IMR-90 (cell line): ENCODE measurements at regions not wholly inside any gene's neighbourhood (a gene's known extent, or its start where the extent isn't known, plus 50 kb on each side); places are given as distances from the start of the nearest gene placed in this dataset.

Experiments used
- ATAC-seq: fragments of 200-7000 bp; cut with Tn5 transposase; 2 replicates; pipeline ENCODE4 v1.9.1; 2020; ENCODE audit warnings: low read depth, mild to moderate bottlenecking, moderate library complexity
- BruUV-seq: library from RNA; stranded (reverse); fragments of 400-500 nt; replicated peaks from 2 replicates; lab custom pipeline; 2021; lab: Mats Ljungman, UMichigan
- CTCF ChIA-PET: fragments of 300-600 bp; formaldehyde crosslinking; extraction: SDS; loops from one replicate; lab custom pipeline; 2021; ENCODE audit warnings: antibody characterized with exemption; lab: Yijun Ruan, JAX
- POLR2A ChIA-PET: fragments of 300-600 bp; sonication (Branson Sonifier 250); formaldehyde crosslinking; loops from one replicate; lab custom pipeline; 2022; ENCODE audit warnings: antibody characterized with exemption; ENCODE audit not compliant: unreplicated experiment; lab: Charles Lee
- DNase-seq: peaks from one replicate; pipeline ENCODE4 v3.0.0; 2013
- H2AFZ ChIP-seq: replicated peaks from 2 replicates; pipeline ENCODE3; 2013; ENCODE audit warnings: low read length, mild to moderate bottlenecking; ENCODE audit not compliant: poor library complexity
- H2AK5ac ChIP-seq: 2 replicates; pipeline ENCODE4 v1.6.1; 2013; ENCODE audit warnings: low read depth, low read length, inconsistent platforms
- H2AK9ac ChIP-seq: replicated peaks from 2 replicates; pipeline ENCODE3; 2013; ENCODE audit warnings: mild to moderate bottlenecking, low read depth, low read length, moderate library complexity; ENCODE audit not compliant: poor library complexity
- H2BK120ac ChIP-seq: 2 replicates; pipeline ENCODE4 v1.6.1; 2013; ENCODE audit warnings: low read depth, low read length, inconsistent platforms
- H2BK15ac ChIP-seq: 3 replicates; pipeline ENCODE4 v1.6.1; 2013; ENCODE audit warnings: low read depth, low read length, inconsistent platforms
- H2BK20ac ChIP-seq: 2 replicates; pipeline ENCODE4 v1.6.1; 2013; ENCODE audit warnings: low read depth, mild to moderate bottlenecking, inconsistent platforms, low read length, moderate library complexity
- H2BK5ac ChIP-seq: 2 replicates; pipeline ENCODE4 v1.6.1; 2013; ENCODE audit warnings: mild to moderate bottlenecking, low read depth, low read length, inconsistent platforms; ENCODE audit not compliant: poor library complexity, severe bottlenecking
- H3K14ac ChIP-seq: replicated peaks from 2 replicates; pipeline ENCODE4 v1.6.1; 2013; ENCODE audit warnings: low read depth, low read length, inconsistent platforms
- H3K18ac ChIP-seq: 2 replicates; pipeline ENCODE4 v1.6.1; 2013; ENCODE audit warnings: low read depth, low read length, control low read depth
- H3K23ac ChIP-seq: 2 replicates; pipeline ENCODE4 v1.6.1; 2013; ENCODE audit warnings: low read depth, low read length, inconsistent platforms
- H3K27ac ChIP-seq: 2 replicates; pipeline ENCODE4 v1.5.1; 2013; ENCODE audit warnings: mild to moderate bottlenecking, control low read depth, low read length; ENCODE audit not compliant: insufficient read depth
- H3K27me3 ChIP-seq: 2 replicates; pipeline ENCODE4 v1.6.1; 2013; ENCODE audit warnings: low read length; ENCODE audit not compliant: control insufficient read depth, insufficient read depth
- H3K36me3 ChIP-seq: 2 replicates; pipeline ENCODE4 v1.6.1; 2013; ENCODE audit warnings: low read length, mixed read lengths; ENCODE audit not compliant: control insufficient read depth, insufficient read depth
- H3K4ac ChIP-seq: 2 replicates; pipeline ENCODE4 v1.6.1; 2013; ENCODE audit warnings: low read depth, low read length, inconsistent platforms
- H3K4me1 ChIP-seq: 2 replicates; pipeline ENCODE4 v1.6.1; 2013; ENCODE audit warnings: low read length, mixed read lengths; ENCODE audit not compliant: control insufficient read depth, insufficient read depth
- H3K4me2 ChIP-seq: 2 replicates; pipeline ENCODE4 v1.6.1; 2013; ENCODE audit warnings: low read depth, mild to moderate bottlenecking, control low read depth, low read length, moderate library complexity
- H3K4me3 ChIP-seq: 2 replicates; pipeline ENCODE4 v1.5.1; 2013; ENCODE audit warnings: low read depth, mild to moderate bottlenecking, control low read depth, low read length, moderate library complexity; ENCODE audit not compliant: insufficient read depth
- H3K56ac ChIP-seq: 2 replicates; pipeline ENCODE4 v1.6.1; 2013; ENCODE audit warnings: low read length, inconsistent platforms; ENCODE audit not compliant: insufficient read depth; ENCODE audit errors: extremely low read depth
- H3K79me1 ChIP-seq, 2 experiments: 2 replicates each; pipeline ENCODE4 v1.6.1; 2013; ENCODE audit warnings: low read length in 2 of 2, inconsistent platforms in 1 of 2, low read depth in 1 of 2
- H3K9ac ChIP-seq: 2 replicates; pipeline ENCODE4 v1.6.1; 2013; ENCODE audit warnings: low read depth, low read length, control low read depth
- H3K9me1 ChIP-seq: 2 replicates; pipeline ENCODE4 v1.6.1; 2013; ENCODE audit warnings: low read length, inconsistent platforms; ENCODE audit not compliant: insufficient read depth
- H3K9me3 ChIP-seq: 2 replicates; pipeline ENCODE4 v1.6.1; 2013; ENCODE audit warnings: low read length; ENCODE audit not compliant: control insufficient read depth, insufficient read depth
- H4K20me1 ChIP-seq: 2 replicates; pipeline ENCODE4 v1.6.1; 2013; ENCODE audit warnings: low read length, inconsistent platforms; ENCODE audit not compliant: insufficient read depth
- H4K5ac ChIP-seq: 2 replicates; pipeline ENCODE4 v1.6.1; 2013; ENCODE audit warnings: mild to moderate bottlenecking, low read depth, low read length, control low read depth
- H4K8ac ChIP-seq, 2 experiments: 2 replicates each; pipeline ENCODE4 v1.6.1; 2013; ENCODE audit warnings: low read depth in 2 of 2, low read length in 2 of 2, control low read depth in 1 of 2, inconsistent platforms in 1 of 2
- H4K91ac ChIP-seq: 2 replicates; pipeline ENCODE4 v1.6.1; 2013; ENCODE audit warnings: low read depth, low read length, inconsistent platforms; ENCODE audit not compliant: insufficient read depth
- BHLHE40 ChIP-seq: fragments of 150-350 bp; IDR thresholded peaks from 2 replicates; pipeline ENCODE4 v1.6.1; 2016; ENCODE audit warnings: mild to moderate bottlenecking, low read depth, low read length
- CEBPB ChIP-seq: IDR thresholded peaks from 2 replicates; pipeline ENCODE4 v1.6.1; 2012; ENCODE audit warnings: low read depth, low read length, improper control_type of control experiment
- CHD1 ChIP-seq: IDR thresholded peaks from 2 replicates; pipeline ENCODE4 v1.6.1; 2012; ENCODE audit warnings: low read depth, low read length, improper control_type of control experiment
- CTCF ChIP-seq: conservative IDR thresholded peaks from 2 replicates; pipeline ENCODE4 v1.5.1; 2012; ENCODE audit warnings: mild to moderate bottlenecking, low read depth, low read length, improper control_type of control experiment
- ELK1 ChIP-seq: fragments of 150-350 bp; IDR thresholded peaks from 2 replicates; pipeline ENCODE4 v1.6.1; 2016; ENCODE audit warnings: low read depth, mild to moderate bottlenecking, low read length, moderate library complexity, borderline replicate concordance
- FOS ChIP-seq: fragments of 150-350 bp; IDR thresholded peaks from 2 replicates; pipeline ENCODE4 v1.6.1; 2016; ENCODE audit warnings: low read depth, low read length
- MAFK ChIP-seq: IDR thresholded peaks from 2 replicates; pipeline ENCODE4 v1.6.1; 2012; ENCODE audit warnings: low read depth, low read length, improper control_type of control experiment
- MAZ ChIP-seq: IDR thresholded peaks from 2 replicates; pipeline ENCODE4 v1.6.1; 2012; ENCODE audit warnings: low read depth, mild to moderate bottlenecking, low read length, improper control_type of control experiment, moderate library complexity, borderline replicate concordance
- NFE2L2 ChIP-seq: fragments of 150-350 bp; IDR thresholded peaks from 2 replicates; pipeline ENCODE4 v1.6.1; 2016; ENCODE audit warnings: low read depth, mild to moderate bottlenecking, low read length
- POLR2A ChIP-seq: IDR thresholded peaks from 2 replicates; pipeline ENCODE4 v1.6.1; 2012; ENCODE audit warnings: mild to moderate bottlenecking, low read depth, low read length
- RAD21 ChIP-seq: IDR thresholded peaks from 2 replicates; pipeline ENCODE4 v1.6.1; 2012; ENCODE audit warnings: low read length, improper control_type of control experiment
- SMC3 ChIP-seq: fragments of 150-350 bp; IDR thresholded peaks from 2 replicates; pipeline ENCODE4 v1.6.1; 2016; ENCODE audit warnings: low read depth, mild to moderate bottlenecking, antibody characterized with exemption, low read length, moderate library complexity
- WGBS, 2 experiments: methylation state at CpG; one replicate each; pipeline versions ENCODE4 v1.1.5 to v1.1.7; 2013; ENCODE audit warnings: missing lambda C conversion rate in 2 of 2; ENCODE audit not compliant: insufficient read length in 1 of 2; ENCODE audit errors: extremely low coverage in 2 of 2; 5-methylcytosine and 5-hydroxymethylcytosine counted together
- dilution Hi-C: fragments of 300-500 bp; cut with HindIII; formaldehyde crosslinking; loops from one replicate; pipeline ENCODE4 v1.14.3; 2018; ENCODE audit warnings: low sequenced_read_pairs; ENCODE audit not compliant: unreplicated experiment
- in situ Hi-C: fragments of 300-500 bp; cut with MboI; formaldehyde crosslinking; loops from 3 replicates; pipeline ENCODE4 v1.14.3; 2019; ENCODE audit warnings: low sequenced_read_pairs, inconsistent platforms, mixed read lengths
- intact Hi-C: fragments of 100-400 bp; cut with micrococcal nuclease; formaldehyde crosslinking; loops from 2 replicates; pipeline ENCODE4 v1.10.0; 2022

DNA sequence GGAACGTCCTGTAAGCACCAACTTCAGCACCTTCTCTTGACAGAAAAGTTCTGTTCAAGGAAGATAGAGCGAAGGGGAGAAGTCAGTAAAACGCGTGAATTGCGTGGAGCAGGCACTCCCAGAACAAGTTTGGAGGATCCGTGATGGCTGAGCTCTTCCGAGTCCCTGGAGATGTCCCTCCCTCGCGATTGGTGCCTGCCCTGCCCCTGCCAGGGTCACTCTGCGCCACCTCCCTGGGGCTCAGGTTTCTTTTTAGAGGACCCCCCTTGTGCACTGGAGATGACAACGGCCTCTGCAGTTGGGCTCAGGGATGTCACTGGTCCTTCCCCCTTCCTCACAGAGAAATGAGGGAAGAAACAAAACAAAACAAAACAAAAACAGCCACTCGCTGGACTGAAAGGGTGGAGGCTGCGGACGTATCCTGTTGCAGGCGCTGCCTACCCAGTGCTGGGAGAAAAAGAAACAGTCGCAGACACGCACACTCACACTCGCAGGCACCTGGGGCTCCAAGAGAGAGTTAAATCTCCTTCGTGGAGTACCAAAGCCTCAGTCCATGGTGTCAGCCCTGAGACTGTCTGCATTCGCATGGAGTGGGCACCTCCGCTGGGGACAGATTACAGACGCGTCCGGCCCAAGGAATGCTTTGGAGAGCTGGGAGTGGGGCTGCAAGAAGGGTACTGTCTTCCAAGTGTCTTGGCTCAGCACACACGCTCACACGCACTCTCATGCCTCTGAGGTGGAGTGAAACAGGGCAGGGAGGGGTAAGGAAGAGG is 512.7 kb downstream of the SLCO4C1 start:
- H4K20me1 ChIP-seq: no peaks in the 10 kb centered on the region
- H2BK120ac ChIP-seq: no peak overlapping the region
- peaks cover 10% of the 10 kb centered on the region; the same call in 1 of the 2 replicates for H3K9me3 ChIP-seq
- H2BK5ac ChIP-seq: no peak overlapping the region
- H3K23ac ChIP-seq: no peak overlapping the region
- no peak overlapping the region for H2AFZ ChIP-seq
- dilution Hi-C loops: no loop called here
- BruUV-seq: no TSS peak
- no peak overlapping the region for H3K4me3 ChIP-seq
- H2AK5ac ChIP-seq: no peak overlapping the region
- H3K9ac ChIP-seq: no peak overlapping the region
- intact Hi-C loops: no loop called here
- ATAC-seq (no peak), DNase-seq (no peak)
- H2AK9ac ChIP-seq: no peak overlapping the region
- H2BK15ac ChIP-seq: no peak overlapping the region
- ChIA-PET POLR2A (no interaction called here), CTCF (no interaction called here)
- no peak overlapping the region for H3K4ac ChIP-seq
- WGBS, 2 experiments: 36% methylated on average over 7 of the region's 26 CpGs; no CpG with 5 or more reads in 1 of the 2 experiments
- in situ Hi-C loops: no loop called here
- no peak overlapping the region for H2BK20ac ChIP-seq
- no peak for TF ChIP-seq ELK1
- TF ChIP-seq SMC3: no peak
- TF ChIP-seq MAFK: no peak
- no peak for TF ChIP-seq BHLHE40
- TF ChIP-seq MAZ: no peak
- TF ChIP-seq POLR2A: no peak
- TF ChIP-seq CEBPB: no peak
- no peak for TF ChIP-seq CTCF
- no peak for TF ChIP-seq NFE2L2
- no peak for TF ChIP-seq CHD1
- TF ChIP-seq RAD21: no peak
- no peak for TF ChIP-seq FOS
- no peak overlapping the region for H3K18ac ChIP-seq
- no peaks in the 10 kb centered on the region for H3K9me1 ChIP-seq
- H4K8ac ChIP-seq: no peak overlapping the region
- no peak overlapping the region for H3K4me2 ChIP-seq
- H3K36me3 ChIP-seq: no peaks in the 10 kb centered on the region
- H3K14ac ChIP-seq: no peak overlapping the region
- no peaks in the 10 kb centered on the region for H3K27me3 ChIP-seq
- H4K91ac ChIP-seq: no peak overlapping the region
- H4K5ac ChIP-seq: no peak overlapping the region
- H3K79me1 ChIP-seq: no peaks in the 10 kb centered on the region
- H3K56ac ChIP-seq: no peak overlapping the region
- H3K27ac ChIP-seq: no peak overlapping the region
- H3K4me1 ChIP-seq: no peaks in the 10 kb centered on the region
